ENCODE measurements at regions not wholly inside any gene's neighbourhood (a gene's known extent, or its start where the extent isn't known, plus 50 kb on each side); places are given as distances from the start of the nearest gene placed in this dataset.

DNA sequence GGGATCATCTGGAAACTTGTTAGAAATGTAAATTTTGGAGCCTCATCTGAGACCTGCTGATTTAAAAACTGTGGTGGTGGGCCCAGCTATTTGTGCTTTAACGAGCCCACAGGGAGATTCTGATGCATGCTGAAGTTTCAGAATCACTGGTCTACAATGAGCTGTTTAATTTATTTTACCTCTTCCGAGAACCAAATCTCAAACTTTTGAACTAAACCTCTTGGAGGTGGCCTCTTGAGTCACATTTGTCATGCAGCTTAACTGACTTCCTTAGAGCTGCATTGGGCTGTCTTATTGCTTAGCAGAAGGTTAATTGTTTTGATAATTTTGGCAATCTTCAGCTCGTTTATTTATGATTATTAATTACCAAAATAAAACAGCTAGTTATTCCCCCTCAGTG, 112.1 kb upstream of the NPHP3 start:
- TF ChIP-seq CTCF (IDR thresholded peaks at IDR 0.05; ENCODE audit: poor library complexity, severe bottlenecking): no peak
- DNase-seq (ENCODE audit: low spot score): no peak
- H3K9me3 ChIP-seq (ENCODE audit: severe bottlenecking): no peaks in the 10 kb centered on the region
- H3K36me3 ChIP-seq (ENCODE audit: low read depth): no peaks in the 10 kb centered on the region
- ATAC-seq (ENCODE audit: low read depth): no peak
- no peak overlapping the region for H3K4me3 ChIP-seq (ENCODE audit: severe bottlenecking)
- H3K27ac ChIP-seq (ENCODE audit: poor library complexity, severe bottlenecking): no peak overlapping the region
- H3K27me3 ChIP-seq (ENCODE audit: insufficient read depth, poor library complexity, severe bottlenecking): no peaks in the 10 kb centered on the region
- H3K4me1 ChIP-seq (ENCODE audit: insufficient read depth, poor library complexity, severe bottlenecking): no peaks in the 10 kb centered on the region

- no peaks in the 10 kb centered on the region for H3K9me3 ChIP-seq (ENCODE audit: severe bottlenecking)
- no peaks in the 10 kb centered on the region for H3K36me3 ChIP-seq (ENCODE audit: low read depth)
- H3K27ac ChIP-seq (ENCODE audit: poor library complexity, severe bottlenecking): no peak overlapping the region
- no peaks in the 10 kb centered on the region for H3K27me3 ChIP-seq (ENCODE audit: insufficient read depth, poor library complexity, severe bottlenecking)
- DNase-seq (ENCODE audit: low spot score) (no peak), ATAC-seq (ENCODE audit: low read depth) (no peak)
- H3K4me3 ChIP-seq (ENCODE audit: severe bottlenecking): no peak overlapping the region
- H3K4me1 ChIP-seq (ENCODE audit: insufficient read depth, poor library complexity, severe bottlenecking): no peaks in the 10 kb centered on the region
- TF ChIP-seq CTCF (IDR thresholded peaks at IDR 0.05; ENCODE audit: poor library complexity, severe bottlenecking): no peak
Observed at GRCh38 chr3:132829101-132829500, 106.9 kb upstream of the NPHP3 start.

DNA sequence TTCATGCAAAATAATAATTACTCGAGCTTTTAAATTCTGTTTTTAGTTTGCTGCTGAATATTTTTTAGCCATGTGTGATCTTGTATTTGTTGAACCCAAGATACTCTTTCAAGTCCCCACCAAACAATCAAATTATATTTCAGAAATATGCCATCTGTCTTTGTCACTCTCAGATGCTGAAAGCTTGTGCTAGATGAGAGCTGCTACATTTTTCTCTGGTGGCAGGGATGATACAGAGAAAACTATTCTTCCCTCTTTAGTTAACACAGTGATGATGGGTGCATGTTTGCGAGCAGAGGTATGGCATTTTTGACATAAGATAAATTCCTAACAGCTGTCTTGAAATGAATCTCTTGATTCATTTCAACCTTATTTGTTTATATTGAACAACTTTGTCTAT, 100.6 kb upstream of the NPHP3 start:
- no peak for ATAC-seq (ENCODE audit: low read depth)
- no peaks in the 10 kb centered on the region for H3K27me3 ChIP-seq (ENCODE audit: insufficient read depth, poor library complexity, severe bottlenecking)
- no peak overlapping the region for H3K27ac ChIP-seq (ENCODE audit: poor library complexity, severe bottlenecking)
- H3K36me3 ChIP-seq (ENCODE audit: low read depth): no peaks in the 10 kb centered on the region
- DNase-seq (ENCODE audit: low spot score): no peak
- H3K4me3 ChIP-seq (ENCODE audit: severe bottlenecking): no peak overlapping the region
- no peak for TF ChIP-seq CTCF (IDR thresholded peaks at IDR 0.05; ENCODE audit: poor library complexity, severe bottlenecking)
- H3K9me3 ChIP-seq (ENCODE audit: severe bottlenecking): no peaks in the 10 kb centered on the region
- no peaks in the 10 kb centered on the region for H3K4me1 ChIP-seq (ENCODE audit: insufficient read depth, poor library complexity, severe bottlenecking)

GRCh38 chr3:132822266-132822665, 100.1 kb upstream of the NPHP3 start:
- Histone ChIP-seq H3K4me1 (ENCODE audit: insufficient read depth, poor library complexity, severe bottlenecking) (no peaks in the 10 kb centered on the region), H3K36me3 (ENCODE audit: low read depth) (no peaks in the 10 kb centered on the region)
- no peak for DNase-seq (ENCODE audit: low spot score)

DNA sequence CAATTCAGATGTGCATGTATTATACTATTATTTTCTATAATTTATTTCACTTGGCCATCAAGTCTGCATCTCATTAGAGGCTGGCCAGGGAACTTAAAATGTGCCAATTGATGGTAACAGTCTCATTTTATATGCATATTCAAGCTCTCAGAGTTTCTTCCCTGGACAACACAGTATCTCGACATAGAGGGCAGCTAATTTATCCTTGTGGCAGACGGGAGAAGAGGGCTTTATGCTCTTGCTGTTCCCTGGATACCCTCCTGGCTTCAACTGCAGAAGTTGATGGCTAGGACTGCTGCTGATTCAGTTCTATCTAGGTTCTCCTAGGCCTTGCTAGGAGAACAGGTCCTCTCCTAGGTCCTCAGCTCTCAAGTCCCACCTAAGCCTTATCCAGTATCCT, 99.1 kb upstream of the NPHP3 start:
- Histone ChIP-seq H3K27ac (ENCODE audit: poor library complexity, severe bottlenecking) (no peak overlapping the region), H3K27me3 (ENCODE audit: insufficient read depth, poor library complexity, severe bottlenecking) (no peaks in the 10 kb centered on the region), H3K4me3 (ENCODE audit: severe bottlenecking) (no peak overlapping the region), H3K4me1 (ENCODE audit: insufficient read depth, poor library complexity, severe bottlenecking) (no peaks in the 10 kb centered on the region), H3K36me3 (ENCODE audit: low read depth) (no peaks in the 10 kb centered on the region), H3K9me3 (ENCODE audit: severe bottlenecking) (no peaks in the 10 kb centered on the region)
- DNase-seq (ENCODE audit: low spot score) (no peak), ATAC-seq (ENCODE audit: low read depth) (no peak)
- no peak for TF ChIP-seq CTCF (IDR thresholded peaks at IDR 0.05; ENCODE audit: poor library complexity, severe bottlenecking)

More at GRCh38 chr3:132822266-132822665, 100.1 kb upstream of the NPHP3 start:
- no peaks in the 10 kb centered on the region for H3K27me3 ChIP-seq (ENCODE audit: insufficient read depth, poor library complexity, severe bottlenecking)
- ATAC-seq (ENCODE audit: low read depth): no peak
- H3K27ac ChIP-seq (ENCODE audit: poor library complexity, severe bottlenecking): no peak overlapping the region
- H3K4me3 ChIP-seq (ENCODE audit: severe bottlenecking): no peak overlapping the region
- TF ChIP-seq CTCF (IDR thresholded peaks at IDR 0.05; ENCODE audit: poor library complexity, severe bottlenecking): no peak
- H3K9me3 ChIP-seq (ENCODE audit: severe bottlenecking): no peaks in the 10 kb centered on the region

Measured in RWPE2 (cell line).